HG03060 (cell line): ENCODE measurements at regions not wholly inside any gene's neighbourhood (a gene's known extent, or its start where the extent isn't known, plus 50 kb on each side); places are given as distances from the start of the nearest gene placed in this dataset.

ENCODE experiments used
- ATAC-seq: cut with Tn5 transposase; IDR thresholded peaks from one replicate; pipeline ENCODE4 v1.9.1; 2021; ENCODE audit warnings: low read depth, moderate number of reproducible peaks; ENCODE audit not compliant: unreplicated experiment

GRCh38 chr2:215750763-215751162 lies 262.6 kb downstream of the MREG start:
- no peak for ATAC-seq

GRCh38 chr2:215749092-215749957 lies 264.0 kb downstream of the MREG start:
- ATAC-seq = no peak

DNA sequence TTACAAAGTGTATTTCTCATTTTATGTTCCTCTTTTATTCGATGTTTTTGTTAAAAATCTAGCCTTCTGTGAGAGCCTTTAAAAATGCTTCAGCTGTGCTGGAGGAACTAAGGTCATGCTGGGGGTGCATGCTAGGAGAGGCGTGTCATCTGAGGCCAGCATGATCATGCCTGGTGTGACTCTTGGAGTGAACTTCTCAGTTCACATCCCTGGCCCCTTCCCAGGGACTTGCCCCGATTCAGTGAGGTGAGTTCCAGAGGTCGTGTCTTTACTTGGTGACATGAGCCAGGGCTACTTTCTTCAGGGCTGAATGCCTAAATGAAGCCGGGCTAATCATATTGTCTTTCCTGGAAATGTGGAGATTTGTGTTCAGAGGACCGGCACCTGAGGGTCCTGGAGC lies 264.9 kb downstream of the MREG start:
- no peak for ATAC-seq

DNA sequence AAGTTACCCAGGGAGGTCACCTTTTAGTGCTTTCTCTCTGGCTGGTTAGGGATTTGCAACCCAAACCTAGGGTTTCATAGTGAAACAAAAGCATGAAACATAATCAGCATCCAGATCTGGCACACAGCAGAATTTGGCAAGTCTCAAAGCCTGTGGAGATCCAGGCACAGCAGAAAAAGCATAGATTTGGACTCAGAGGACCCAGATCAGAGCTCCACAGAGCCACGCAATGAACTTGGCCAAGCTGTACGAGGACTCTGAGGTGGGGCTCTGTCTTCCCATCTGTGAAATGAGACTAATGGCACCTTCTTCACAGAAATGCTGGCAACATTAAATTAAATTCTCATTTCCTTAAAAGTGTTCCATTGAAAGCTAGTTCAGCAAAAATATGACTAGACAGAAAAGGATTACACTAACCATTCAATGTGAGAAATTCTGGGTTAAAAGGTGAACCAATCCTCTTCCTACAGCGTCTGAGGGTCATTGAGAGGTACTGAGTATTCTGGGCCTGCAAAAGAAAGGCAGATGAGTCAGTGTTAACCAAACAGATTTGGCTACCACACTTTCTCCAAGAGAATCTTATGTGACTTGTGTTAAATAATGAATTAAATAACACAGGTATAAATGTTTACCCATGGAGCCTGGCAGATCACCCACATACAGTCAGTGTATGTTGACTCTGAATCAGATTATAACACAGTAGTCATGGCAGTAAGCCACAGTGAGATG lies 266.3 kb downstream of the MREG start:
- ATAC-seq = no peak

DNA sequence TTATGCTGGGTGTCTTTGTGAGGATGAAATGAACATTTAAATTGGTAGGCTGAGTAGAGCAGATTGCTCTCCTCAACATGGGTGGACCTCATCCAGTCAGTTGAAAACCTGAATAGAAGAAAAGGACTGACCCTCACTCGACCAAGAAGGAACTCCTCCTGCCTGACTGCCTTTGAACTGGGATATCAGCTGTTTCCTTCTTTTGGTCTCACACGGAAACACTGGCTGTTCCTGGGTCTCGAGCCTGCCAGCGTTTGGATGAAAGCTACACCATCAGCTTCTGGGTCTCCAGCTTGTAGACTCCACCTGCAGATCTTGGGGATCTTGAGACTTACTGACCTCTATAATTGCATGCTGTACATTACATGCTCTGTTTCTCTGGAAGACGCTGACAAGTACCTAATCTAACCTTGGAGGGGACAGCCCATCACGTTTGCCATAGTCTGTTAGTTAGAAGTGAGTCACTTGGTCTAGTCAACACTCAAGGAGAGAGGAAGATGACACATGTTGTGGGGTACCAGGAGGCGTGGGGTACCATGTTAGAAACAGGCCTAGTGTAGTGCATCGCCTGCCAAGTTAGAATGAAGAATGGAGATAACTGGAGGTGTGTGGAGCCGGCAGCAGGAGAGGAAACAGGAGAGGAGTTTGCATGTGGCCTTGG lies 267.0 kb downstream of the MREG start:
- no peak for ATAC-seq

- no peak for ATAC-seq
Measured at GRCh38 chr2:215745331-215745730, 268.0 kb downstream of the MREG start.

DNA sequence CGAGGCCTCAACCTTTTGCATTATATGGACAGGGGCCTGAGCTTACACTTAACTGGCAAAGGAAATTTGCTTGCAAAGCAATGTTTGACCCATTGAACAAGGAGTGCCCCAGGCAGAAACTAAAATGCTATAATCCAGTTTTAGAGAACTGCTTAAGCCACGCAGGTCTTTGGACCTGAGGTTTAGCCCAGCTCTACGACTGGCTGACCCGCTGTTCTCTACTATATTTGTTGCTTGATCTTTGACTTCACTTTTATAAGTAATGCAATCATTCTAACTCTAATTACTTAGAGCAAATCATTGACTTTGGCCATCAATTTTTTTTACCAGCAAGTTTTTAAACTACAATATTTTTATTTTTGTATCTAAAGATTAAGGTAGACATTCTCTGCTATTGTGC lies 268.8 kb downstream of the MREG start:
- no peak for ATAC-seq

GRCh38 chr2:215743066-215743465 lies 270.3 kb downstream of the MREG start:
- ATAC-seq = no peak

GRCh38 chr2:215742021-215742420 lies 271.3 kb downstream of the MREG start:
- no peak for ATAC-seq

GRCh38 chr2:215740071-215740470 lies 273.3 kb downstream of the MREG start:
- no peak for ATAC-seq

DNA sequence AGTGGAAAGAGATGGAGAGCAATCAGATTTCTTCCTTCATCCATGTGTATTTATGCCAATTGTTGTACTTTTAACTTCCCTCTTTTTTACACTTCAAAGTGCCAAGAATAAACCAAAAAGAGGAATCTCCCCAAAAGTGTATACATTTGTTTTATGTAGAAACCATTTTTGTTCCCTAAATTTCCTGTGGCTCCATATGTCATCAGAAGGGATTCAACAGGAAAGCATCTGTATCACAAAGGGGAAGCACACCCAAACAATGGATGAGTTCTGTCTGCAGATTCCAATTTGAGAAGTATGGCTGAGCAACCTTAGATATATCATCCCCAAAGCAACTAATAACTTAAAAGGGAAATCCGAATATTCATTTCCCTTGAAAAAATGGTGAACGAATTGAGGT lies 275.0 kb downstream of the MREG start:
- ATAC-seq = no peak

GRCh38 chr2:215737477-215737876 lies 275.9 kb downstream of the MREG start:
- ATAC-seq = no peak

DNA sequence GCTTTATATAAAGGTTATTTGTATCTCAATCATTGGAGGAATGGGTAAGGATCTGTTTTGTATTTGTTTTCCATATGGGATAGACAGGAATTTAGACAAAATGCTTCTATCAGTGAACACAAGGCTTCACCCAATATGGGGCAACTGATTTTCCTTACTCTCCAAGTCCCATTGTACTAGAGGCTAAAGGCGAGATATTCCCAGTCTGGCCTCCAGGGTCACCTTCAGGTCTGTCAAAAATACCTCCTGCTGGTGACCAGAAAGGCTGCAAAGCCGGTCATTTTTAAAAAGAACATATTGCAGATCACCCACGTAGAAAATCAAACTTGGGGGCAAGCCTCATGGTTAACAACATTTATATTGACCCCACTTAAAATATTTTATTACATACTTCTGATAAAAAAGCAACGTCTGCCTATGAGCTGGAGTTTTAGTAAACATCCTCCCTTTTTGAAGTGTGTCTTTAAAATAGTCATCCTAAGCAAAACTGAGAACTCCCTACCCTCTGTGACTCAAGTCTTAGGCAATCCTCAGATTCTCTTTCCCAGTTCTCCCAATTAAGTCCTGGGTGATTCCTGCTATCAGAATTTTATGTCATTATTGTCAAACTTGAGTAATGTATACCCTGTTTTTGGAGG lies 276.6 kb downstream of the MREG start:
- no peak for ATAC-seq

DNA sequence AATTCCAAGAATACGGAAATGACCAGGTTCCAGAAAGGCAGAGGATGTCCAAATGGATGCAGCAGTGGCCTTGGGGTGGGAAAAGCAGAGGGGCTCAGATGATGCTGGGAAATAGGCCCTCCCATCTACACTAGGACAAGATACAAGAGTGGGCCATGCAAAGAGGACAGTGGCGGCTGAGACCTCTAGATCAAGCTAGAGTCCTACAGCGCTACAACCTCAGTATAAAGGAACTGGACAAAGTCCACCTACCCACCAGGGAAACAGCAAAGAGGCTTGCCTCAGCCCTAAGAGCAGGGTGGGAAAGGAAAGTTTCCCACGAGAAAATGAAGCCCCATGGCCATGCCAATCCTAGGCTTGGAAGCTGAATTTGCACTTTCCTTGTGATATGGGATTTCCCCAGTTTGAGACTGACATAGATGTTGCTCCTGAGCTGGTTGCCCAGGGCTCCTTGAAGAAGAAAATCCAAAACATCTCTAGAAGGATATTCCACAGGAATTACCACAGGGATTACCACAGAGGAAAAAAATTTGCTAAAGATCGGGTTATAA lies 282.2 kb downstream of the MREG start:
- no peak for ATAC-seq

GRCh38 chr2:215729985-215730620 lies 283.2 kb downstream of the MREG start:
- ATAC-seq = no peak

DNA sequence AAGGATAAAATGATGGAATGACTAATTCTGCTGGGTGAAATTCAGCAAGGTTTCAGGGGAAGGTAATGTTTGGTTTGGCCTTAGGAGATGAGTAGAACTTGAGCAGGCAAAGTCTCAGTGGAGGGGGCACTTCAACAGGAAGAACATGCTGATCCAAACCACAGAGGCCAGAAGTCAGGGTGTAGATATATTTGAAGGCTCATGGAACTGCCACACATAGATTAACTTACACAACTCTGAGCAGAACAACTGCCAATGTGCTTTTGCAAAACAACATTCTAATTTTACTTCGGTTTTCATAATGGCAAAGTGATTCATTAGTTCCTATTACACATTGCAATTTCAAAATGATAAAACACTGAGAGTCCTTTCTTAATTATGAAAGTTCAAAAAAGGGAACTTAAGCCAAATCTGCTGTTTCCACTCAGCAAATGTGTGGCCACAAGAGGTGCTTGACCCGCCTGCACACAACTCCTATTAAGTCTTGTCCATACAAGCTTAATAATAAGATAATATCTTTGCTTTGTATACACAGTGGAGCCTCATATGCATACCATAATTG lies 284.8 kb downstream of the MREG start:
- ATAC-seq = peak; percentile 66

DNA sequence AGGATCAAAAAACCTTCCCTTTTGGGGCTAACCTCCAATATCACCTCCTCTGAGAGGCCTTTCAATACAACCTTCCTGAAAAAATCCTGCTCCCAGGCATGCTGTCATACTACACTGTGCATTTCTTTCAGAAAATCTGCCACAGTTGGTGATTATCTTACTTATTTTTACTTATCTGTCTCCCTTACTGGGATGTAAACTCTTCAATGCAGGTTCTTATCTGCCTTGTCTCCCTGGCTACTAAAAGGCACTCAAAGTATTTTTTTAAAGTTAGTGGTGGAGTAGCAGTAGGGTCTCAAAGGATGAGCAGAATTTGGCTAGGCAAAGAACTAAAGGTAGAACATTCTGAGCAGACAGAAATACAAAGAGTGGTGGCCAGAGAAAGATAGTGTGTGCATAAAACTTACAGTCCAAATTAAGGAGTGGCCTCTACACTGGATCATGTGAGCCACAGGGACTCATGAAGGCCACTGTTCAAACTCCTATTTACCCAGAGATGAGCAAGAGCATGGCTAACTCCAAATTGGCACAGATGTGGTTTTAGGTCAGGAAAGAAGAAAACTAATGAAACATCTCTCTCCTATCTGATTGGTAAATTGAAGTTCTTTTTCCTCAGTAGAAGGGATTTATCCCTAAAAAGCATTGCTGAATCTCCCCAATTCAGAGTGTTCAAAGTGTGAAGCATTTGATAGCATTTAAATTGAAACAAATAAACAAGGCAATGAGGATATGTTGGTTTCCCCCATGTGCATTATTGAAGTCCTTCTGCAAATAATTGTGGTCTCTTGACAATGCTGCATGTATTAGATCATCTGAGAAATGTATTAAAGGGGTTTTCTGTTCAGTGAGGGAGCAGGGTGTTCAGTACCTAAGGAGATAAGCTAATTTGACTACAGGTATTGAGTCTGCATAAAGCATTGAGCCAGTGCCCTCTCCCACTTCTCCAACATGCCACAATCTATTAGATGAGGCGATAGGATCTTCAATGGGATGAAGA lies 285.5 kb downstream of the MREG start:
- ATAC-seq = no peak

DNA sequence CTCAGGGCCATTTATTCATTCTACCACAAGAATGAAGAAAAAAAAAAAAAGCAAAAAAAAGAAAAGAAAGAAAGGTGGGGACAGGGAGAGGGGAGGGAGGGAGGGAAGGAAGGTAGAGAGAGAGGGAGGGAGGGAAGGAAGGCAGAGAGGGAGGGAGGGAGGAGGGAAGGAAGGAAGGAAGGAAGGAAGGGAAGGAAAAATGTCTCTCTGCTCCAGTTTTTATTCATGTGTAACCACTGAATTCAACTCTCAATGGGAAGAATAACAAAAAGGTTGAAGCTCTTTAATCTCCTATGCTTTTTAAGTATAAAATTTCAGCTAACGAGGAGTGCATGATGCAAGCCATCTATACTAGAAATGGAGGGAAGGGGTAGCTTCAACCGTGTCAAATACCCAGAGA lies 287.3 kb downstream of the MREG start:
- ATAC-seq = no peak

- ATAC-seq = no peak
Measured at GRCh38 chr2:215724146-215724545, 288.3 kb upstream of the FN1 start.
